ENCODE measurements at regions not wholly inside any gene's neighbourhood (a gene's known extent, or its start where the extent isn't known, plus 50 kb on each side); places are given as distances from the start of the nearest gene placed in this dataset.

DNA sequence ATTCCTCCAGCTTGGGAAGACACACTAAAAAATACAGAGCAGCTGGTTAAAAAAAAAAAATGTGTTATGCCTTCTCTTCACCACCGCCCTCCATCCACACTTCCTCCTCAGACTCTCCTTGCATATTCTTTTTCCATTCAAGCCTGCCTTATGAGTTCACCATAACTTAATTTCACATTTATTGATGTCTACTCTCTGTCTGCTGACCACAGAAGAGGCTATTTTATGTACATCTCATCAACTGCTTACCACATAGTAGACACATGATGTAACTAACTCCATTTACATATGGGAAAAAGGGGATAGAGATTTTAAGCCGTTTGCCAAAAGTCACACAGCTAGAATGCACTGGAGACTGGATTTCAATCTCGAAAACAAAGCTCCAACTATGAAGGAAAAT lies 409.8 kb downstream of the CDH11 start:
- Histone ChIP-seq H3K27me3 (replicated peaks in 1 of 2; ENCODE audit: control insufficient read depth in 2 of 2, insufficient read depth in 2 of 2, low read length in 1 of 2) (no peaks in the 10 kb centered on the region), H2AFZ (ENCODE audit: control insufficient read depth, low read depth, low read length) (no peak overlapping the region), H3K4me2 (ENCODE audit: control insufficient read depth, insufficient read depth) (no peak overlapping the region), H4K20me1 (ENCODE audit: control insufficient read depth, insufficient read depth) (no peaks in the 10 kb centered on the region), H3K9ac (ENCODE audit: control insufficient read depth, insufficient read depth, low read length) (no peak overlapping the region), H3K4me1 (ENCODE audit: control insufficient read depth, insufficient read depth, low read length) (no peaks in the 10 kb centered on the region), H3K4me3 (no peak overlapping the region), H3K27ac (ENCODE audit: control insufficient read depth, insufficient read depth) (no peak overlapping the region), H3K79me2 (ENCODE audit: control insufficient read depth, insufficient read depth, low read length) (no peaks in the 10 kb centered on the region), H3K36me3 (ENCODE audit: control insufficient read depth in 2 of 2, insufficient read depth in 2 of 2, low read length in 1 of 2) (no peaks in the 10 kb centered on the region), H3K9me3 (replicated peaks; ENCODE audit: control insufficient read depth, insufficient read depth, low read length) (no peaks in the 10 kb centered on the region)
- RAD21 ChIA-PET (ENCODE audit: unreplicated experiment), result interaction anchor here (0.6 kb wide), 1 partner anchor 10 kb away, joined by 3 read pairs; no protein-coding TSS in a partner anchor
- 12% methylated on average over 3 of the region's 3 CpGs for WGBS (ENCODE audit: insufficient coverage, insufficient replicate concordance, low lambda C conversion rate, missing lambda C conversion rate)
- TF ChIP-seq, protein P1, sequence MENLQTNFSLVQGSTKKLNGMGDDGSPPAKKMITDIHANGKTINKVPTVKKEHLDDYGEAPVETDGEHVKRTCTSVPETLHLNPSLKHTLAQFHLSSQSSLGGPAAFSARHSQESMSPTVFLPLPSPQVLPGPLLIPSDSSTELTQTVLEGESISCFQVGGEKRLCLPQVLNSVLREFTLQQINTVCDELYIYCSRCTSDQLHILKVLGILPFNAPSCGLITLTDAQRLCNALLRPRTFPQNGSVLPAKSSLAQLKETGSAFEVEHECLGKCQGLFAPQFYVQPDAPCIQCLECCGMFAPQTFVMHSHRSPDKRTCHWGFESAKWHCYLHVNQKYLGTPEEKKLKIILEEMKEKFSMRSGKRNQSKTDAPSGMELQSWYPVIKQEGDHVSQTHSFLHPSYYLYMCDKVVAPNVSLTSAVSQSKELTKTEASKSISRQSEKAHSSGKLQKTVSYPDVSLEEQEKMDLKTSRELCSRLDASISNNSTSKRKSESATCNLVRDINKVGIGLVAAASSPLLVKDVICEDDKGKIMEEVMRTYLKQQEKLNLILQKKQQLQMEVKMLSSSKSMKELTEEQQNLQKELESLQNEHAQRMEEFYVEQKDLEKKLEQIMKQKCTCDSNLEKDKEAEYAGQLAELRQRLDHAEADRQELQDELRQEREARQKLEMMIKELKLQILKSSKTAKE (IDR thresholded peaks at IDR 0.05; ENCODE audit: low read depth, poor library complexity, severe bottlenecking), result no peak
- TF ChIP-seq KLF5 (IDR thresholded peaks at IDR 0.05; ENCODE audit: partially characterized antibody) (no peak), EP300 (IDR thresholded peaks at IDR 0.05; ENCODE audit: borderline replicate concordance in 1 of 2, control insufficient read depth in 1 of 2, low read depth in 2 of 2, low read length in 2 of 2) (no peak), WRNIP1 (IDR thresholded peaks at IDR 0.05; ENCODE audit: borderline replicate concordance, low read depth, low read length) (no peak), ESRRA (IDR thresholded peaks at IDR 0.05; ENCODE audit: low read length) (no peak), ZSCAN29 (IDR thresholded peaks at IDR 0.05) (no peak), TAF1 (IDR thresholded peaks at IDR 0.05; ENCODE audit: borderline replicate concordance, low read depth, low read length) (no peak), IKZF1 (conservative IDR thresholded peaks at IDR 0.05) (no peak)
- TF ChIP-seq, protein P2, sequence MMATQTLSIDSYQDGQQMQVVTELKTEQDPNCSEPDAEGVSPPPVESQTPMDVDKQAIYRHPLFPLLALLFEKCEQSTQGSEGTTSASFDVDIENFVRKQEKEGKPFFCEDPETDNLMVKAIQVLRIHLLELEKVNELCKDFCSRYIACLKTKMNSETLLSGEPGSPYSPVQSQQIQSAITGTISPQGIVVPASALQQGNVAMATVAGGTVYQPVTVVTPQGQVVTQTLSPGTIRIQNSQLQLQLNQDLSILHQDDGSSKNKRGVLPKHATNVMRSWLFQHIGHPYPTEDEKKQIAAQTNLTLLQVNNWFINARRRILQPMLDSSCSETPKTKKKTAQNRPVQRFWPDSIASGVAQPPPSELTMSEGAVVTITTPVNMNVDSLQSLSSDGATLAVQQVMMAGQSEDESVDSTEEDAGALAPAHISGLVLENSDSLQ (IDR thresholded peaks at IDR 0.05), result no peak
- TF ChIP-seq, protein P3, sequence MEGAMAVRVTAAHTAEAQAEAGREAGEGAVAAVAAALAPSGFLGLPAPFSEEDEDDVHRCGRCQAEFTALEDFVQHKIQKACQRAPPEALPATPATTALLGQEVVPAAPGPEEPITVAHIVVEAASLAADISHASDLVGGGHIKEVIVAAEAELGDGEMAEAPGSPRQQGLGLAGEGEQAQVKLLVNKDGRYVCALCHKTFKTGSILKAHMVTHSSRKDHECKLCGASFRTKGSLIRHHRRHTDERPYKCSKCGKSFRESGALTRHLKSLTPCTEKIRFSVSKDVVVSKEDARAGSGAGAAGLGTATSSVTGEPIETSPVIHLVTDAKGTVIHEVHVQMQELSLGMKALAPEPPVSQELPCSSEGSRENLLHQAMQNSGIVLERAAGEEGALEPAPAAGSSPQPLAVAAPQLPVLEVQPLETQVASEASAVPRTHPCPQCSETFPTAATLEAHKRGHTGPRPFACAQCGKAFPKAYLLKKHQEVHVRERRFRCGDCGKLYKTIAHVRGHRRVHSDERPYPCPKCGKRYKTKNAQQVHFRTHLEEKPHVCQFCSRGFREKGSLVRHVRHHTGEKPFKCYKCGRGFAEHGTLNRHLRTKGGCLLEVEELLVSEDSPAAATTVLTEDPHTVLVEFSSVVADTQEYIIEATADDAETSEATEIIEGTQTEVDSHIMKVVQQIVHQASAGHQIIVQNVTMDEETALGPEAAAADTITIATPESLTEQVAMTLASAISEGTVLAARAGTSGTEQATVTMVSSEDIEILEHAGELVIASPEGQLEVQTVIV (IDR thresholded peaks at IDR 0.05; ENCODE audit: borderline replicate concordance, partially characterized antibody), result no peak
- BruUV-seq (replicated peaks), result no TSS peak
- no peak for ATAC-seq
- in situ Hi-C loops (cut with MboI), result no loop called here
- intact Hi-C loops (cut with micrococcal nuclease; ENCODE audit: unreplicated experiment), result no loop called here
- CTCF ChIA-PET, result no interaction called here
- no peak for FAIRE-seq
- POLR2A ChIA-PET, result no interaction called here
- no peak for DNase-seq (ENCODE audit: low read depth, low spot score)
- SMC1A ChIA-PET (ENCODE audit: uncharacterized antibody, unreplicated experiment), result no interaction called here
